Ovary (tissue), 3 donors: ENCODE measurements at regions not wholly inside any gene's neighbourhood (a gene's known extent, or its start where the extent isn't known, plus 50 kb on each side); places are given as distances from the start of the nearest gene placed in this dataset.

Experiments used
- CTCF ChIP-seq, 3 donors: fragments of 450-650 bp in 2 of 3; fragments of 200-600 bp in 1 of 3; IDR thresholded peaks; one replicate each; pipeline versions ENCODE4 v1.5.1 to v1.8.0; 2016 to 2022; ENCODE audit warnings: antibody characterized with exemption in 3 of 3, mild to moderate bottlenecking in 1 of 3
- EP300 ChIP-seq: sonication (generic); formaldehyde crosslinking; IDR thresholded peaks from one replicate; pipeline ENCODE4 v1.6.1; 2017; ENCODE audit warnings: antibody characterized with exemption
- donor health status: DM: no; HTN: no; CAD: no.

DNA sequence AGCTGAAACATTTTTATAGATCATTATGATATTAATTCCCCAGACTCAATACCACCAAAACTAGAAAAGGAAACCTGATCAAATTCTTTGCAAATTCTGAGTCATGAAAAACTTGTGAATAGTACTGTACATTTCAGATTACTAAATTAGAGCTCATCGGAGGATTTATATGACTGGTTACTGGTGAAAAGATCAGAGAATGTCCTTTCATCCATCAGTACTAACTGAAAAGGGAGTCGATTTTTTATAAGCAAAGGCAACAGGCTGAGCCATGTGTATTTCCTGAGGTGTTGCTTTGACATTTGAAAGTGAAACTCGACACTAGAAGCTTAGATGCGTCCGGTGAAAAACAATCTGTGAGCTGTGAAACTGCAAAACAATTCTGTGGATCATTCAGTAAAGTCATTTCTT is 155.7 kb downstream of the TNFSF18 start:
- TF ChIP-seq CTCF (IDR thresholded peaks at IDR 0.05) = no peak
- no peak for TF ChIP-seq EP300
